MG63 (cell line): ENCODE measurements at regions not wholly inside any gene's neighbourhood (a gene's known extent, or its start where the extent isn't known, plus 50 kb on each side); places are given as distances from the start of the nearest gene placed in this dataset.

ENCODE experiments used
- DNase-seq: peaks from one replicate; pipeline ENCODE4 v3.0.0-alpha.2; 2020
- H3K27me3 ChIP-seq: fragments of 250-450 bp; sonication (Bioruptor Pico); 2 replicates; pipeline ENCODE4 v1.5.1; 2020; ENCODE audit warnings: mild to moderate bottlenecking, moderate library complexity
- H3K36me3 ChIP-seq: fragments of 250-450 bp; sonication (Bioruptor Pico); 2 replicates; pipeline ENCODE4 v1.5.1; 2020; ENCODE audit warnings: mild to moderate bottlenecking, moderate library complexity
- H3K4me3 ChIP-seq: fragments of 250-450 bp; sonication (Bioruptor Pico); 2 replicates; pipeline ENCODE4 v1.5.1; 2020; ENCODE audit warnings: mild to moderate bottlenecking, moderate library complexity
- H3K9me3 ChIP-seq: fragments of 250-450 bp; sonication (Bioruptor Pico); 2 replicates; pipeline ENCODE4 v1.5.1; 2020; ENCODE audit warnings: mild to moderate bottlenecking, moderate library complexity

- Histone ChIP-seq H3K4me3 (no peak overlapping the region), H3K36me3 (no peaks in the 10 kb centered on the region), H3K9me3 (no peaks in the 10 kb centered on the region), H3K27me3 (no peaks in the 10 kb centered on the region)
- DNase-seq: no peak
Observed at GRCh38 chrX:33465137-33465536, 253.8 kb upstream of the DMD start.

DNA sequence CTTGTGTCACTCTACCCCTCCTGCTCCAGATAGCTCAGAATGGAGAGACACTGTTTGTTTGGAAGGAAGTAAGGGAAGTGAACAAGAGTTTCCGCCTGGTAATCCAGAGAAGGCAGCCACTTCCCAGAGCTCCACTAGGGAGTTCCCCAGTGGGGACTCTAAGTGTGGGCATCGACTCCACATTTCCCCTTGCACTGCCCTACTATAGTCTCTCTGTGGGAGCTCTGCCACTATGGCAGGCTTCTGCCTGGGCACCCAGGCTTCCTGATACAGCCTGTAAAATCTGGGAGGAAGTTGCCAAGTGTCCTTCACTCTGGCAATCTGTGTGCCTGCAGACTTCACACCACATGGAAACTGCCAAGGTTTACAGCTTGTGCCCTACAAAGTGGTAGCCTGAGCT, 245.8 kb upstream of the DMD start:
- no peaks in the 10 kb centered on the region for H3K36me3 ChIP-seq
- no peaks in the 10 kb centered on the region for H3K27me3 ChIP-seq
- no peak for DNase-seq
- H3K4me3 ChIP-seq: no peak overlapping the region
- no peaks in the 10 kb centered on the region for H3K9me3 ChIP-seq

DNA sequence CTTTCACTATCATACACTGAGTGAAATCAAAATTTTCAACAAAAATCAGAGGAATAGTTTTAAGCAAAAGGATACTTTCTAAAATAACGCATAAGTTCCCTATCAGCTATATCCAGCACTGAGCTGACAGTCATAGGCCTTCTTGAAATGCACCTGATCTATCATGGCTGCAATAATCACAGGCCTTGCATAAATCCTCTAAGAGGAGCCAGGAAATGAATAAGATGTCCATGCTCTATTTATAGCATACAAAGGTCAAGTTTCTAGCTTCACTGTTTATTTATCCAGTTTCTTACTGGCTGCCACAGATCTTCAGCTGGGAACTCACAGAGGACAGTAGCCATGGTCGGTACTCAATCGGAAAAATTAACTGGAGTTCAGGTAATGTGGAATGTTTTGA, 235.9 kb upstream of the DMD start:
- H3K27me3 ChIP-seq: no peaks in the 10 kb centered on the region
- H3K4me3 ChIP-seq: no peak overlapping the region
- no peaks in the 10 kb centered on the region for H3K36me3 ChIP-seq
- DNase-seq: no peak
- H3K9me3 ChIP-seq: no peaks in the 10 kb centered on the region

DNA sequence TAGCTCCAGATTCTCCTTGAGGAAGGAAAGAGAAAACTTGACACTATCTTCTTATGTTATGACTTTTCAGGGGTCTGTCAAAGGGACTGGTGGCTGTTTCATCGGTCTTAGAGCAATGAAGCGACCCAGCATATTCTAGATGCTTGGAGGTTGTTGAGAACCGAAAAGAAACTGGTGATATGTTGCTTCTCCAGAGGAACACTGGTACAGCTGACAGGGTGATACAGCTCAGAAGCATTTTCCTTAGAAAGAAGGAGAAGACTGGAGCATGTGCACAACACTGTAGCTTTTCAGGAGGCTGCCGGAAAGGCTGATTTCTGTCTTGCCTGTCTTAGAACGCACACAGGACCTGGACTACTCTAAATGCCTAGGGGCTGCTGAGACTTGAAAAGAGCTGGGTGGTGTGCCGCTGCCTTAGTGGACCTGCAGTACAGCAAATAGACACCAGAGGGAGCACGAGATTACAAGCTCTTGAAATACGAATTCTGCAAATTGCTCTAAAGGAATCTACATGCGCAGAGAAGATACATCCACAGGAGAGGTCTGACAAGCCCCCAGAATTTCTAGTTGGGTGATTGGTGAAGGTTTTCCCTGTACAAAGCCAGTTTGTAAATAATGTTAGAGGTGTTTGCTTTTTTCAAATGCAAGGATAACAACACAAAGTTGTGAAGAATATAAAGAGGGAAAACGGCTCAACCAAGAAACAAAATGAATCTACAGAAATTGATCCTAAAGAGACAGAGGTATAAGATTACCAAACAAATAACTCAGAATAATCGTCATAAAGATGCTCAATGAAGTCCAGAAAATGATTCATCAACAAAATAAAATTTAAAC, 223.1 kb upstream of the DMD start:
- no peaks in the 10 kb centered on the region for H3K36me3 ChIP-seq
- no peaks in the 10 kb centered on the region for H3K9me3 ChIP-seq
- peak; percentile 11 for DNase-seq
- H3K4me3 ChIP-seq: no peak overlapping the region; the same call in 1 of the 2 replicates
- no peaks in the 10 kb centered on the region for H3K27me3 ChIP-seq

- Histone ChIP-seq H3K4me3 (no peak overlapping the region), H3K9me3 (peaks cover 2% of the 10 kb centered on the region; the same call in 1 of the 2 replicates), H3K36me3 (no peaks in the 10 kb centered on the region), H3K27me3 (no peaks in the 10 kb centered on the region)
- no peak for DNase-seq
Observed at GRCh38 chrX:33416273-33416805, 205.0 kb upstream of the DMD start.

DNA sequence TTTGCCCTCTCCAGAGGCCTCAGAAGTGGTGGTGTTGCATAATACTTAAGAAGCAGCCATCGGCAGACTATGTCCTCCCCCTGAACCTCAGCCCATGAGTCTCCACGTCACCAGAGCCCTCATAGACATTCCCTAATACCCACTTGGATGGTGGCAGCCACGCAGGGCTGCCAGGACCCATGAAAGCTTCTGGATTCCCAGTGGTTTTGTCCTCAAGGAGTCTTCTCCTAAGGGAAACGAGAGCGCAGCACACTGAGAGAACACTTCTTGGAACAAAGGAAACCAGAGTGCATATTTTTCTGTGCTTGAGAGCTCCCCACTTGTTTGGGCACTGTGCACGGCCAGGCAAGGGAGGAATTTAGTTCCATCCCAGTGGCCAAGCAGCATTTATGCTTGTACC, 204.1 kb upstream of the DMD start:
- H3K27me3 ChIP-seq: no peaks in the 10 kb centered on the region
- peaks cover 2% of the 10 kb centered on the region; the same call in 1 of the 2 replicates for H3K9me3 ChIP-seq
- H3K36me3 ChIP-seq: no peaks in the 10 kb centered on the region
- H3K4me3 ChIP-seq: no peak overlapping the region
- DNase-seq: no peak

- DNase-seq: peak; percentile 72
- Histone ChIP-seq H3K27me3 (no peaks in the 10 kb centered on the region), H3K4me3 (no peak overlapping the region), H3K9me3 (no peaks in the 10 kb centered on the region), H3K36me3 (no peaks in the 10 kb centered on the region)
Observed at GRCh38 chrX:33385546-33385945, 174.2 kb upstream of the DMD start.

- Histone ChIP-seq H3K4me3 (no peak overlapping the region), H3K27me3 (no peaks in the 10 kb centered on the region), H3K9me3 (no peaks in the 10 kb centered on the region), H3K36me3 (no peaks in the 10 kb centered on the region)
- DNase-seq: peak; percentile 27
Observed at GRCh38 chrX:33379839-33380238, 168.5 kb upstream of the DMD start.

GRCh38 chrX:33357606-33358005, 146.3 kb upstream of the DMD start:
- no peak overlapping the region for H3K4me3 ChIP-seq
- H3K36me3 ChIP-seq: no peaks in the 10 kb centered on the region
- no peak for DNase-seq
- H3K27me3 ChIP-seq: no peaks in the 10 kb centered on the region
- H3K9me3 ChIP-seq: no peaks in the 10 kb centered on the region

- Histone ChIP-seq H3K9me3 (peaks cover 3% of the 10 kb centered on the region; the same call in 1 of the 2 replicates), H3K4me3 (peak overlapping the region; percentile 29), H3K27me3 (no peaks in the 10 kb centered on the region), H3K36me3 (no peaks in the 10 kb centered on the region)
- peak; percentile 3 for DNase-seq
Observed at GRCh38 chrX:33339219-33339618, 127.9 kb upstream of the DMD start.

DNA sequence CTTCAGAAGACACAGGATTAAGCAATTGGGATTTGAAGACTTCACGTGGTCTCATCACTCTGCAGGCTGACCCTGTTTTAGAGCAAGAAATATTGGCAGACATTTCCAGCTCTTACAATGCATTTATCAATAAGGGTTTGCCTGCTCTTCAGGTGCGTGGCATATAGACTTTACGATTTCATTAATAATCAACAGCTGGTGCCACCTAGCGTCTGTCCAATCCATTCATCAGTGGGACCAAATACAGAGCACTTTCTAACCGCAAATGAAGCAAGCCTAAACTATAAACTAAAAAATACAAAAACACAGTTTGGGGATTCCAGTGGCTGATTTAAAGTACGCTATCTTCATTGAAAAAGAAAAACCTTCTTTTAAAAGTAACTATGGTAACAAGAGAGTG, 125.4 kb upstream of the DMD start:
- peak; percentile 9 for DNase-seq
- H3K4me3 ChIP-seq: peak overlapping the region; percentile 12; the same call in 1 of the 2 replicates
- no peaks in the 10 kb centered on the region for H3K27me3 ChIP-seq
- H3K36me3 ChIP-seq: no peaks in the 10 kb centered on the region
- 0 out of 2 replicates have a peak, but pooled peaks cover 3% of the 10 kb centered on the region for H3K9me3 ChIP-seq

DNA sequence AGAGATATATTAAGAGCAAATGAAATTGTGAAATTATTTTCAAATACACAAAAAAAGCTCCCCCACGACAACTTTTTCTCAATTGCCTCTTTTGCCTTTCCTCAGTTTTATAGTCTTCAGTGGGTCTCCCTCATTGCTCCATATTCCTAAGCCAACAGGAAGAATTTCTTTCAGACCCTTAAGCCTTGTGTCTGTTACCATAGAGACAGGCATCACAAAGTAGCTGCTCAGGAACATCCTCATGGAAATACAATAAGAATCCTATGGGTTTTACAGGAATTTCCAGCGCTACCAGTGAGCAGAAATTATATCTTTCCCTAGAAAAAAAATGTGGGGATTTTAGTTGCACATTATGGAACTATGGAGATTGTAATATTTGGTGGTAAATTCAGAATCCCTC, 121.9 kb upstream of the DMD start:
- H3K9me3 ChIP-seq: no peaks in the 10 kb centered on the region
- no peak for DNase-seq
- H3K27me3 ChIP-seq: no peaks in the 10 kb centered on the region
- H3K36me3 ChIP-seq: no peaks in the 10 kb centered on the region
- H3K4me3 ChIP-seq: no peak overlapping the region

- Histone ChIP-seq H3K27me3 (no peaks in the 10 kb centered on the region), H3K4me3 (no peak overlapping the region), H3K9me3 (no peaks in the 10 kb centered on the region), H3K36me3 (no peaks in the 10 kb centered on the region)
- no peak for DNase-seq
Observed at GRCh38 chrX:33330798-33331197, 119.4 kb upstream of the DMD start.

DNA sequence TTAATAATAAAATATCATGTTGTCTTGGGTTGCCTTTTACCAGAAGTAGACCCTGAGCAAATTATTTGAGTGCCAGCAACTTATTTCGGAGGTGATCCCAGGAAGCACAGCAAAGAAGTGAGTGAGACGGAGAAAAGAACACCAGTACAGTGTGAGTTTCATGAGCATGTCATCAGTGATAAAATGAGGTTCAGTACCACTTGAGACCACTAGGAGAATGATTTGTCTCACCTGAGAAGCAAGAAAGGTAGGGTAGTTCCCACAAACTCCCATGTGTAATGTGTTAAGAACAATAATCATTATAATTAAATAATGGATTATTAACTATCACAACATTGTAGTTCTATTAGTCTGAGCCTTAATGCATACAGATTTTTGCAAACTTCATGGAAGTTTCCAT, 112.8 kb upstream of the DMD start:
- H3K9me3 ChIP-seq: no peaks in the 10 kb centered on the region
- no peaks in the 10 kb centered on the region for H3K36me3 ChIP-seq
- H3K4me3 ChIP-seq: no peak overlapping the region
- DNase-seq: no peak
- H3K27me3 ChIP-seq: no peaks in the 10 kb centered on the region

GRCh38 chrX:33307911-33308354, 96.6 kb upstream of the DMD start:
- Histone ChIP-seq H3K27me3 (no peaks in the 10 kb centered on the region), H3K36me3 (no peaks in the 10 kb centered on the region), H3K4me3 (no peak overlapping the region), H3K9me3 (no peaks in the 10 kb centered on the region)
- no peak for DNase-seq

DNA sequence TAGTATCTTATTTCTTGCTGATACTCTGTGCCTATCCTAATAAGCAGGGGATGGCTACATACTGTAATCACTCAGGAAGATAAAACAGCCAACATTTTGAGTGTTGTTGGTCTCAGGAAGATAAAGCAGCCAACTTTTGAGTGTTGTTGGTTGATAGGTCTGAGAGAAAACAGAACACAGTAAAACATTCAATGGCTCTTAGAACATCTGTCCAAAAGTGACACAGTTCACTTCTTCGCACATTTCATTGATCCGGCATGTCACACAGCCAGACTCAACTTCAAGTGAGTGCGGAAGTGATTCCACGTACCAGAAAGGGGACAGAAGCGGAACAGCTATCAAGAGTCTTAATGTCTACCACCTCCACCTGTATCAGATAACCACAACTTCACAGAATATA, 87.3 kb upstream of the DMD start:
- Histone ChIP-seq H3K36me3 (no peaks in the 10 kb centered on the region), H3K4me3 (no peak overlapping the region), H3K9me3 (no peaks in the 10 kb centered on the region), H3K27me3 (no peaks in the 10 kb centered on the region)
- no peak for DNase-seq

GRCh38 chrX:33285550-33285949, 74.2 kb upstream of the DMD start:
- no peak for DNase-seq
- Histone ChIP-seq H3K9me3 (no peaks in the 10 kb centered on the region), H3K27me3 (no peaks in the 10 kb centered on the region), H3K36me3 (no peaks in the 10 kb centered on the region), H3K4me3 (no peak overlapping the region)

- DNase-seq: no peak
- Histone ChIP-seq H3K4me3 (no peak overlapping the region), H3K36me3 (no peaks in the 10 kb centered on the region), H3K27me3 (no peaks in the 10 kb centered on the region), H3K9me3 (no peaks in the 10 kb centered on the region)
Observed at GRCh38 chrX:33277046-33277445, 65.7 kb upstream of the DMD start.
